HCT116 (cell line): ENCODE measurements at regions not wholly inside any gene's neighbourhood (a gene's known extent, or its start where the extent isn't known, plus 50 kb on each side); places are given as distances from the start of the nearest gene placed in this dataset.

Experiments
- ATAC-seq: fragments of 200-7000 bp; cut with Tn5 transposase; 2 replicates; pipeline ENCODE4 v1.9.1; 2020; ENCODE audit warnings: mild to moderate bottlenecking, moderate library complexity
- BruUV-seq: library from RNA; stranded (reverse); fragments of 400-500 nt; replicated peaks from 2 replicates; lab custom pipeline; 2021; lab: Mats Ljungman, UMichigan
- CTCF ChIA-PET: fragments of 300-600 bp; sonication (Branson Sonifier 250); formaldehyde crosslinking; loops from one replicate; lab custom pipeline; 2021; ENCODE audit warnings: antibody characterized with exemption; lab: Charles Lee
- POLR2A ChIA-PET: fragments of 300-600, 350-600 bp; sonication (Branson Sonifier 250); formaldehyde crosslinking; loops from one replicate; lab custom pipeline; 2021; ENCODE audit warnings: antibody characterized with exemption; lab: Charles Lee
- RAD21 ChIA-PET, 2 experiments: fragments of 300-600 bp; sonication (Branson Sonifier 250); formaldehyde crosslinking; loops; one replicate each; lab custom pipeline; 2023; ENCODE audit warnings: low total read pairs in 2 of 2; ENCODE audit not compliant: uncharacterized antibody in 2 of 2, unreplicated experiment in 2 of 2, low non-redundant PET in 1 of 2; lab: Charles Lee
- DNase-seq: peaks from one replicate; pipeline ENCODE4 v3.0.0-alpha.2; 2010; ENCODE audit warnings: low read depth, low spot score
- H2AFZ ChIP-seq: fragments of 200-600 bp; shearing (Covaris generic), sonication (generic); 2 replicates; pipeline ENCODE4 v1.6.1; 2017; ENCODE audit warnings: low read depth, mixed run types, mixed read lengths, antibody characterized with exemption, low read length; ENCODE audit not compliant: poor library complexity, severe bottlenecking
- H3K27ac ChIP-seq: 2 replicates; pipeline ENCODE4 v1.5.1; 2012; ENCODE audit warnings: low read depth, low read length
- H3K27me3 ChIP-seq: fragments of 200-600 bp; sonication (generic); 2 replicates; pipeline ENCODE4 v1.6.1; 2016; ENCODE audit warnings: mixed run types, low read length, mixed read lengths; ENCODE audit not compliant: insufficient read depth
- H3K36me3 ChIP-seq, 2 experiments: fragments of 200-500 bp in 1 of 2; fragments of 200-600 bp in 1 of 2; sonication (Bioruptor generic) in 1 of 2; sonication (generic) in 1 of 2; 2 replicates each; pipeline versions ENCODE4 v1.5.1 to v1.6.1; 2014 to 2016; ENCODE audit warnings: low read length in 2 of 2, inconsistent platforms in 1 of 2, mixed read lengths in 1 of 2, mixed run types in 1 of 2; ENCODE audit not compliant: insufficient read depth in 2 of 2, control insufficient read depth in 1 of 2
- H3K4me1 ChIP-seq, 2 experiments: fragments of 200-600 bp in 1 of 2; sonication (generic) in 1 of 2; 2 replicates each; pipeline versions ENCODE4 v1.5.1 to v1.6.1; 2012 to 2017; ENCODE audit warnings: low read length in 2 of 2, inconsistent platforms in 1 of 2, mild to moderate bottlenecking in 1 of 2, mixed read lengths in 1 of 2, mixed run types in 1 of 2, moderate library complexity in 1 of 2; ENCODE audit not compliant: insufficient read depth in 2 of 2, control insufficient read depth in 1 of 2
- H3K4me2 ChIP-seq: fragments of 200-600 bp; sonication (generic); 2 replicates; pipeline ENCODE4 v1.6.1; 2017; ENCODE audit warnings: mixed run types, low read length, mixed read lengths
- H3K4me3 ChIP-seq, 2 experiments: fragments of 200-600 bp in 1 of 2; sonication (generic) in 1 of 2; replicated peaks in 1 of 2; 2 replicates each; pipeline ENCODE4 v1.5.1; 2011 to 2016; ENCODE audit warnings: low read length in 2 of 2, control low read depth in 1 of 2, low read depth in 1 of 2, mild to moderate bottlenecking in 1 of 2, mixed read lengths in 1 of 2, mixed run types in 1 of 2
- H3K79me2 ChIP-seq: fragments of 200-600 bp; sonication (generic); 2 replicates; pipeline ENCODE4 v1.6.1; 2017; ENCODE audit warnings: mild to moderate bottlenecking, mixed run types, low read length, moderate library complexity, mixed read lengths; ENCODE audit not compliant: insufficient read depth
- H3K9ac ChIP-seq: fragments of 200-600 bp; sonication (generic); 2 replicates; pipeline ENCODE4 v1.6.1; 2016; ENCODE audit warnings: low read length, mixed read lengths
- H3K9me2 ChIP-seq: fragments of 200-600 bp; sonication (generic), shearing (Covaris generic); 2 replicates; pipeline ENCODE4 v1.6.1; 2017; ENCODE audit warnings: mixed run types, mild to moderate bottlenecking, moderate library complexity; ENCODE audit not compliant: insufficient read depth
- H3K9me3 ChIP-seq, 2 experiments: fragments of 200-500 bp in 1 of 2; fragments of 200-600 bp in 1 of 2; sonication (Bioruptor generic) in 1 of 2; sonication (generic) in 1 of 2; 2 replicates each; pipeline ENCODE4 v1.6.1; 2014 to 2017; ENCODE audit warnings: low read length in 2 of 2, mixed read lengths in 2 of 2, inconsistent platforms in 1 of 2, low read depth in 1 of 2, mild to moderate bottlenecking in 1 of 2, mixed run types in 1 of 2, moderate library complexity in 1 of 2; ENCODE audit not compliant: control insufficient read depth in 1 of 2, insufficient read depth in 1 of 2
- H4K20me1 ChIP-seq: fragments of 200-600 bp; sonication (generic), shearing (Covaris generic); 2 replicates; pipeline ENCODE4 v1.6.1; 2017; ENCODE audit warnings: mixed run types, mild to moderate bottlenecking, moderate library complexity; ENCODE audit not compliant: insufficient read depth
- CBX3 ChIP-seq: IDR thresholded peaks from 2 replicates; pipeline ENCODE4 v1.6.1; 2012; ENCODE audit warnings: low read depth
- CEBPB ChIP-seq: IDR thresholded peaks from 2 replicates; pipeline ENCODE4 v1.6.1; 2012; ENCODE audit warnings: low read depth
- EGR1 ChIP-seq: IDR thresholded peaks from 2 replicates; pipeline ENCODE4 v1.6.1; 2012; ENCODE audit warnings: low read depth
- ELF1 ChIP-seq: IDR thresholded peaks from 2 replicates; pipeline ENCODE4 v1.6.1; 2012; ENCODE audit warnings: low read depth, borderline replicate concordance
- EZH2 ChIP-seq: fragments of 200-600 bp; sonication (generic); IDR thresholded peaks from 2 replicates; pipeline ENCODE4 v1.6.1; 2017; ENCODE audit warnings: antibody characterized with exemption, mixed run types
- EZH2phosphoT487 ChIP-seq: fragments of 200-600 bp; IDR thresholded peaks from 2 replicates; pipeline ENCODE4 v1.6.1; 2018; ENCODE audit warnings: antibody characterized with exemption, borderline replicate concordance
- FOSL1 ChIP-seq: IDR thresholded peaks from 2 replicates; pipeline ENCODE4 v1.6.1; 2012; ENCODE audit warnings: low read depth
- JUND ChIP-seq: IDR thresholded peaks from 2 replicates; pipeline ENCODE4 v1.6.1; 2012
- RAD21 ChIP-seq: IDR thresholded peaks from 2 replicates; pipeline ENCODE4 v1.6.1; 2012; ENCODE audit warnings: low read depth, mild to moderate bottlenecking
- REST ChIP-seq: IDR thresholded peaks from 2 replicates; pipeline ENCODE4 v1.6.1; 2012; ENCODE audit warnings: low read depth
- SIN3A ChIP-seq: IDR thresholded peaks from 2 replicates; pipeline ENCODE4 v1.6.1; 2012; ENCODE audit warnings: low read depth
- SRF ChIP-seq: IDR thresholded peaks from 2 replicates; pipeline ENCODE4 v1.6.1; 2012; ENCODE audit warnings: low read depth
- YY1 ChIP-seq: IDR thresholded peaks from 2 replicates; pipeline ENCODE4 v1.6.1; 2011; ENCODE audit warnings: low read length, low read depth, moderate library complexity, mild to moderate bottlenecking; ENCODE audit not compliant: insufficient replicate concordance; ENCODE audit errors: extremely low read depth
- ZFX ChIP-seq: fragments of 450-650 bp; IDR thresholded peaks from 2 replicates; pipeline ENCODE4 v1.6.1; 2017
- ZNF274 ChIP-seq: fragments of 200-500 bp; sonication (Bioruptor generic); IDR thresholded peaks from 2 replicates; pipeline ENCODE4 v1.6.1; 2014; ENCODE audit warnings: mild to moderate bottlenecking, low read depth, low read length, inconsistent platforms
- intact Hi-C: fragments of 100-400 bp; cut with micrococcal nuclease; formaldehyde crosslinking; loops from 2 replicates; pipeline ENCODE4 v1.10.0; 2022
- TF ChIP-seq, protein P1 (sequence below), 3 experiments: fragments of 200-600 bp in 1 of 3; sonication (generic) in 1 of 3; IDR thresholded peaks in 2 of 3; conservative IDR thresholded peaks in 1 of 3; 2 replicates each; pipeline ENCODE4 v1.5.1; 2012 to 2017; ENCODE audit warnings: low read depth in 2 of 3, low read length in 2 of 3, antibody characterized with exemption in 1 of 3, borderline replicate concordance in 1 of 3, control low read depth in 1 of 3, mild to moderate bottlenecking in 1 of 3, mixed read lengths in 1 of 3, mixed run types in 1 of 3, moderate library complexity in 1 of 3; ENCODE audit not compliant: insufficient read depth in 1 of 3
- TF ChIP-seq, protein P2 (sequence below): IDR thresholded peaks from 2 replicates; pipeline ENCODE4 v1.6.1; 2012
- TF ChIP-seq, protein P3 (sequence below): IDR thresholded peaks from 2 replicates; pipeline ENCODE4 v1.6.1; 2012

DNA sequence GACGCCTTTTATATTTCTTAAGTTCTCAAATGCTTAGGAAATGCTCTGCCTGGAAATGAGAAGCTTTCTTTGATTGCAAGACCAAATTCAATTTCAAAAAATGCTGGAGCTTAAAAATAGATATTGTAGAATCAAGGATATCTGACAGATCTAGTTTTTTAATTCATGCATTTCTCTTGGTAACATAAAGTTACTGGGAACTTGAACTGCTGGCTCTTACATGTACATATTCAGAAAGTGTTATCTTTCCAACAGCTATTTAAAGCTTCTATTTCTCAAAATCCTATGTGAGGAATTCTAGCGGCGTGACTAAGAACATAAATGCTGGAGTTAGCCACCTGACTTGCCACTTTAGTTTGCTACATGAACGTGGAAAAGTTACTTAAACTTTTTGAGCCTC, 109.3 kb downstream of the C3orf38 start:
- intact Hi-C loops = no loop called here
- ChIA-PET POLR2A (no interaction called here), RAD21 (no interaction called here), CTCF (no interaction called here)
- Histone ChIP-seq H3K9me3 (no peaks in the 10 kb centered on the region), H3K27me3 (peaks cover 3% of the 10 kb centered on the region; the same call in 1 of the 2 replicates), H3K9ac (no peak overlapping the region), H3K4me1 (no peaks in the 10 kb centered on the region), H3K4me2 (no peak overlapping the region), H3K79me2 (no peaks in the 10 kb centered on the region), H3K27ac (no peak overlapping the region), H2AFZ (no peak overlapping the region), H4K20me1 (no peaks in the 10 kb centered on the region), H3K4me3 (no peak overlapping the region), H3K36me3 (no peaks in the 10 kb centered on the region), H3K9me2 (no peaks in the 10 kb centered on the region)
- no TSS peak for BruUV-seq
- TF ChIP-seq ELF1 (no peak), JUND (no peak)
- TF ChIP-seq, protein P1, sequence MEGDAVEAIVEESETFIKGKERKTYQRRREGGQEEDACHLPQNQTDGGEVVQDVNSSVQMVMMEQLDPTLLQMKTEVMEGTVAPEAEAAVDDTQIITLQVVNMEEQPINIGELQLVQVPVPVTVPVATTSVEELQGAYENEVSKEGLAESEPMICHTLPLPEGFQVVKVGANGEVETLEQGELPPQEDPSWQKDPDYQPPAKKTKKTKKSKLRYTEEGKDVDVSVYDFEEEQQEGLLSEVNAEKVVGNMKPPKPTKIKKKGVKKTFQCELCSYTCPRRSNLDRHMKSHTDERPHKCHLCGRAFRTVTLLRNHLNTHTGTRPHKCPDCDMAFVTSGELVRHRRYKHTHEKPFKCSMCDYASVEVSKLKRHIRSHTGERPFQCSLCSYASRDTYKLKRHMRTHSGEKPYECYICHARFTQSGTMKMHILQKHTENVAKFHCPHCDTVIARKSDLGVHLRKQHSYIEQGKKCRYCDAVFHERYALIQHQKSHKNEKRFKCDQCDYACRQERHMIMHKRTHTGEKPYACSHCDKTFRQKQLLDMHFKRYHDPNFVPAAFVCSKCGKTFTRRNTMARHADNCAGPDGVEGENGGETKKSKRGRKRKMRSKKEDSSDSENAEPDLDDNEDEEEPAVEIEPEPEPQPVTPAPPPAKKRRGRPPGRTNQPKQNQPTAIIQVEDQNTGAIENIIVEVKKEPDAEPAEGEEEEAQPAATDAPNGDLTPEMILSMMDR (IDR thresholded peaks at IDR 0.05 in 2 of 3, conservative IDR thresholded peaks at IDR 0.05 in 1 of 3; ENCODE audit: borderline replicate concordance in 1 of 3, insufficient read depth in 1 of 3, low read depth in 2 of 3, low read length in 2 of 3) = no peak
- TF ChIP-seq, protein P2, sequence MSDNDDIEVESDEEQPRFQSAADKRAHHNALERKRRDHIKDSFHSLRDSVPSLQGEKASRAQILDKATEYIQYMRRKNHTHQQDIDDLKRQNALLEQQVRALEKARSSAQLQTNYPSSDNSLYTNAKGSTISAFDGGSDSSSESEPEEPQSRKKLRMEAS = no peak
- no peak for ATAC-seq
- DNase-seq = no peak

GRCh38 chr3:88262527-88262926, 112.8 kb downstream of the C3orf38 start:
- POLR2A ChIA-PET = no interaction called here
- no peak for DNase-seq
- no peak for ATAC-seq
- TF ChIP-seq SIN3A = no peak
- TF ChIP-seq EGR1 = no peak
- no peak for TF ChIP-seq SRF
- TF ChIP-seq ZFX = no peak
- no peak for TF ChIP-seq CEBPB
- no peak for TF ChIP-seq EZH2phosphoT487
- TF ChIP-seq YY1 = no peak
- TF ChIP-seq, protein P2 = no peak
- TF ChIP-seq FOSL1 = no peak
- TF ChIP-seq CBX3 = no peak
- no peak for TF ChIP-seq EZH2
- TF ChIP-seq ZNF274 = no peak
- TF ChIP-seq, protein P3, sequence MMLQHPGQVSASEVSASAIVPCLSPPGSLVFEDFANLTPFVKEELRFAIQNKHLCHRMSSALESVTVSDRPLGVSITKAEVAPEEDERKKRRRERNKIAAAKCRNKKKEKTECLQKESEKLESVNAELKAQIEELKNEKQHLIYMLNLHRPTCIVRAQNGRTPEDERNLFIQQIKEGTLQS = no peak
- no peak for TF ChIP-seq RAD21
- TF ChIP-seq REST = no peak

More at GRCh38 chr3:88262527-88262926, 112.8 kb downstream of the C3orf38 start:
- Histone ChIP-seq H3K9me3 (no peaks in the 10 kb centered on the region), H3K36me3 (no peaks in the 10 kb centered on the region), H2AFZ (no peak overlapping the region), H3K4me1 (no peaks in the 10 kb centered on the region), H3K9ac (no peak overlapping the region), H3K9me2 (no peaks in the 10 kb centered on the region), H3K27ac (no peak overlapping the region), H3K79me2 (no peaks in the 10 kb centered on the region), H4K20me1 (no peaks in the 10 kb centered on the region), H3K27me3 (peaks cover 3% of the 10 kb centered on the region; the same call in 1 of the 2 replicates), H3K4me3 (no peak overlapping the region), H3K4me2 (no peak overlapping the region)
- CTCF ChIA-PET = no interaction called here
- intact Hi-C loops = no loop called here
- RAD21 ChIA-PET = no interaction called here
- no TSS peak for BruUV-seq
